ENCODE measurements at regions not wholly inside any gene's neighbourhood (a gene's known extent, or its start where the extent isn't known, plus 50 kb on each side); places are given as distances from the start of the nearest gene placed in this dataset. TPM values are rescaled to one million over a fixed set of nuclear protein-coding genes. Genes with fewer than 3 reads are reported as not detected.

DNA sequence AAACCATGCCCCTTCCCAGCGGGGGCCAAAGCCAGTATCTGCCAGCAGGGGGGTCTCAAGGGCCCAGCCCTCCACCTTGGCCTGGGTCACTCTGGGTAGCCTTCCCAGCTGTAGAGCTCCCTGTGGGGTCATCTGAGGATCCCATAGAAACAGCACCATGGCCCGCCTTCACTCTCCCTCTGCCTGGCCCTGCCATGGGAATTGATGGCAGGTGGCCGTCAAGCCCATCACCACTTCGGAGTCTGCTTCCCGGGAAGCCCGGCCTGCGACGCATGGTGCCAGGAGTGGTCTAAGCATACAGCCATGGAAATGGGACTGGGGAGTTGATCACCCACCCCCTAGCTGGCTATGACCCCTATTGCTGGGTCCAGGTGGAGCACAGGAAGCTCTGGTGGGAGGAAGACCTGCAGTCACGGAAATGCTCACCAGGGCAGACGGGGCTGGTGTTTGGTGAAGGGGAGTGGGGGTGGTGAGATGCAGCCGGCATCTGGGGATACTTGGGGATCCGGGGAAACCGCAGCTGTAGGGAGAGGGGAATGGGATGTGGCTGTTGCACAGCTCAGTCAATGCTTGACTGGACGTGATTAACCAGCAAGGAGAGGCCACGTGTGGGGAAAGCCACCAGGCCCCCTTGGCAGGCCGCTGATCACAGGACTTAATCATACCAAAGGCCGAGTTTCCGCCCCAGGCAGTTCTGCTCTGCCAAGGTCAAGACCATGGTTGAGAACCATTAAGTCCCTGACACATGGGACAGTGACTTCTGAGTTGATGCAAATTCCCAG lies 52.2 kb upstream of the DIO3 start:
- DNase-seq, result peak; percentile 5

DNA sequence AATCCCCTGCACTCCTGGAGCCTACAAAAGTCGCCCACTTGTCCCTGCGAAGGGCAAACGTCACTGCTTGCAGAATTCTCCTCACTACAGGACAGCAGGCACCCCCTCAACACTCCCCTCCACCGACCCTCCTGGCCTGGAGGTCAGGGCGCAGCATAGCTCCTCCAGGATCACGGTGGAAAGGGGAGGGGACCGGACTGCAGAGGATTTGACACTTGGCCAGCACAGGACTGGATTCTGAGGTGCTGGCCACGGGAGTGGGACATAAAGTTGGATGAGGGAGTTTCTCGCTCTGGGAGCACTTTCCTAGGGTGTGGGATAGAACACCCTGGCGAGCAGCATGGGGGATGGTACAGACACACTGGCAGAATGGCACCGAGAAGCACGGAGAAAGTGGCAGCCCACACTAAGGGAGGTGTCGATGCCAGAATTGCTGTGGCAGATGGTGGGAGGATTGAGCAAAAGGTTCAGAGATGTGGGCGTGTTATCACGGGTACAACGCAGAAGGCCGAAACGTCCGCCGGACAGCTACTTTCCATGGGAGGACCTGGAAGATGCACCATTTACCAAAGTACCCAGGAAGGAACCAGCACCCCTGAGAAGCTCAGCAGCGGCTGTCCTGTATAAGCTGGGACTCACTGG lies 51.4 kb upstream of the DIO3 start:
- Histone ChIP-seq H3K4me3 (no peak overlapping the region), H3K27ac (replicated peaks) (no peak overlapping the region), H3K4me1 (no peaks in the 10 kb centered on the region), H3K36me3 (no peaks in the 10 kb centered on the region), H3K27me3 (ENCODE audit: low read depth) (peaks cover 15% of the 10 kb centered on the region), H3K9me3 (replicated peaks) (no peaks in the 10 kb centered on the region)
- DNase-seq, result peak; percentile 6
- TF ChIP-seq, protein P1, sequence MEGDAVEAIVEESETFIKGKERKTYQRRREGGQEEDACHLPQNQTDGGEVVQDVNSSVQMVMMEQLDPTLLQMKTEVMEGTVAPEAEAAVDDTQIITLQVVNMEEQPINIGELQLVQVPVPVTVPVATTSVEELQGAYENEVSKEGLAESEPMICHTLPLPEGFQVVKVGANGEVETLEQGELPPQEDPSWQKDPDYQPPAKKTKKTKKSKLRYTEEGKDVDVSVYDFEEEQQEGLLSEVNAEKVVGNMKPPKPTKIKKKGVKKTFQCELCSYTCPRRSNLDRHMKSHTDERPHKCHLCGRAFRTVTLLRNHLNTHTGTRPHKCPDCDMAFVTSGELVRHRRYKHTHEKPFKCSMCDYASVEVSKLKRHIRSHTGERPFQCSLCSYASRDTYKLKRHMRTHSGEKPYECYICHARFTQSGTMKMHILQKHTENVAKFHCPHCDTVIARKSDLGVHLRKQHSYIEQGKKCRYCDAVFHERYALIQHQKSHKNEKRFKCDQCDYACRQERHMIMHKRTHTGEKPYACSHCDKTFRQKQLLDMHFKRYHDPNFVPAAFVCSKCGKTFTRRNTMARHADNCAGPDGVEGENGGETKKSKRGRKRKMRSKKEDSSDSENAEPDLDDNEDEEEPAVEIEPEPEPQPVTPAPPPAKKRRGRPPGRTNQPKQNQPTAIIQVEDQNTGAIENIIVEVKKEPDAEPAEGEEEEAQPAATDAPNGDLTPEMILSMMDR (IDR thresholded peaks at IDR 0.05; ENCODE audit: borderline replicate concordance), result no peak
- intact Hi-C loops (cut with micrococcal nuclease), result no loop called here

More for the DNA sequence above, 52.2 kb upstream of the DIO3 start:
- H3K36me3 ChIP-seq, result no peaks in the 10 kb centered on the region
- H3K27ac ChIP-seq (replicated peaks), result no peak overlapping the region
- H3K4me3 ChIP-seq, result no peak overlapping the region
- H3K27me3 ChIP-seq (ENCODE audit: low read depth), result peaks cover 22% of the 10 kb centered on the region
- no peaks in the 10 kb centered on the region for H3K9me3 ChIP-seq (replicated peaks)
- no peaks in the 10 kb centered on the region for H3K4me1 ChIP-seq
- intact Hi-C loops (cut with micrococcal nuclease), result no loop called here
- TF ChIP-seq, protein P1 (IDR thresholded peaks at IDR 0.05; ENCODE audit: borderline replicate concordance), result no peak

DNA sequence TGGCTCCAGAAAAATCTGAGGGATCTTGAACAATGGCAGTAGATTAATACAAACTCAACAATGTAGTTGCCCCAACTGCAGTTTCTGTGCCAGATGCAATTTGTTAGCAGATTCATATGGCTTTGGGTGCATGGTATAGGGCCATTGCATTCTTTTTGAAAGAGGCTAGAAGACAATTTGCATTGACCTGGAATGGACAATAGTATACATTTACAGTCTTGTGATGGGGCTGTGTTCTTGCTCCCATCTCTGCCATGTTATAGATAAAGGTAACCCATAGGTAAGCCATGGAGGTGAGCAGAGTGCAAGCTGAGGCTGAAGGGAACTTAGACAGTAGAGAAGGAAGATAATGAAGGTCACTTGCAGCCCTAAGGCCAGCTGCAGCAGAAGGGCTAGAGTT lies 50.1 kb upstream of the DIO3 start:
- no peaks in the 10 kb centered on the region for H3K36me3 ChIP-seq
- H3K9me3 ChIP-seq (replicated peaks), result peaks cover 6% of the 10 kb centered on the region
- peaks cover 2% of the 10 kb centered on the region for H3K27me3 ChIP-seq (ENCODE audit: low read depth)
- DNase-seq, result no peak
- intact Hi-C loops (cut with micrococcal nuclease), result no loop called here
- TF ChIP-seq, protein P1 (IDR thresholded peaks at IDR 0.05; ENCODE audit: borderline replicate concordance), result no peak
- no peak overlapping the region for H3K4me3 ChIP-seq
- no peak overlapping the region for H3K27ac ChIP-seq (replicated peaks)
- no peaks in the 10 kb centered on the region for H3K4me1 ChIP-seq

Small RNAs in the stretch of these regions (microRNA-seq; reads per million reads assigned to microRNA genes)
- gene MIR1185-1 (3.4 reads per million, percentile 5 among the genes with 10 or more reads in this experiment), gene MIR1185-2 (0.94 reads per million), gene MIR1193 (not detected), gene MIR1197 (not detected), gene MIR134 (28.1 reads per million, percentile 42 among the genes with 10 or more reads in this experiment), gene MIR154 (73.3 reads per million, percentile 54 among the genes with 10 or more reads in this experiment), gene MIR299 (60.2 reads per million, percentile 50 among the genes with 10 or more reads in this experiment), gene MIR300 (not detected), gene MIR323A (8.7 reads per million, percentile 23 among the genes with 10 or more reads in this experiment), gene MIR323B (2.8 reads per million), gene MIR329-1 (not detected), gene MIR329-2 (not detected), gene MIR369 (286 reads per million, percentile 68 among the genes with 10 or more reads in this experiment), gene MIR376A1 (2.5 reads per million), gene MIR376A2 (1.2 reads per million), gene MIR376B (36.2 reads per million, percentile 45 among the genes with 10 or more reads in this experiment), gene MIR376C (591 reads per million, percentile 78 among the genes with 10 or more reads in this experiment), gene MIR377 (18.1 reads per million, percentile 37 among the genes with 10 or more reads in this experiment), gene MIR379 (235 reads per million, percentile 66 among the genes with 10 or more reads in this experiment), gene MIR380 (1.9 reads per million), gene MIR381 (114 reads per million, percentile 58 among the genes with 10 or more reads in this experiment), gene MIR382 (89.9 reads per million, percentile 55 among the genes with 10 or more reads in this experiment), gene MIR409 (377 reads per million, percentile 72 among the genes with 10 or more reads in this experiment), gene MIR411 (706 reads per million, percentile 81 among the genes with 10 or more reads in this experiment), gene MIR412 (3.1 reads per million, percentile 3 among the genes with 10 or more reads in this experiment), gene MIR485 (10.0 reads per million, percentile 25 among the genes with 10 or more reads in this experiment), gene MIR487A (13.7 reads per million, percentile 32 among the genes with 10 or more reads in this experiment), gene MIR487B (661 reads per million, percentile 80 among the genes with 10 or more reads in this experiment), gene MIR494 (45.9 reads per million, percentile 48 among the genes with 10 or more reads in this experiment), gene MIR495 (19.7 reads per million, percentile 38 among the genes with 10 or more reads in this experiment), gene MIR496 (1.6 reads per million), gene MIR539 (4.7 reads per million, percentile 11 among the genes with 10 or more reads in this experiment), gene MIR541 (not detected), gene MIR543 (10.9 reads per million, percentile 29 among the genes with 10 or more reads in this experiment), gene MIR544A (not detected), gene MIR654 (28.1 reads per million, percentile 42 among the genes with 10 or more reads in this experiment), gene MIR655 (2.5 reads per million), gene MIR656 (3.4 reads per million, percentile 5 among the genes with 10 or more reads in this experiment), gene MIR668 (not detected), gene MIR758 (2.5 reads per million), gene MIR889 (43.4 reads per million, percentile 47 among the genes with 10 or more reads in this experiment)
